HG02981 (cell line): ENCODE measurements at regions not wholly inside any gene's neighbourhood (a gene's known extent, or its start where the extent isn't known, plus 50 kb on each side); places are given as distances from the start of the nearest gene placed in this dataset.

ENCODE experiments used
- ATAC-seq: cut with Tn5 transposase; IDR thresholded peaks from one replicate; pipeline ENCODE4 v1.9.1; 2021; ENCODE audit warnings: mild to moderate bottlenecking, moderate library complexity; ENCODE audit not compliant: unreplicated experiment

DNA sequence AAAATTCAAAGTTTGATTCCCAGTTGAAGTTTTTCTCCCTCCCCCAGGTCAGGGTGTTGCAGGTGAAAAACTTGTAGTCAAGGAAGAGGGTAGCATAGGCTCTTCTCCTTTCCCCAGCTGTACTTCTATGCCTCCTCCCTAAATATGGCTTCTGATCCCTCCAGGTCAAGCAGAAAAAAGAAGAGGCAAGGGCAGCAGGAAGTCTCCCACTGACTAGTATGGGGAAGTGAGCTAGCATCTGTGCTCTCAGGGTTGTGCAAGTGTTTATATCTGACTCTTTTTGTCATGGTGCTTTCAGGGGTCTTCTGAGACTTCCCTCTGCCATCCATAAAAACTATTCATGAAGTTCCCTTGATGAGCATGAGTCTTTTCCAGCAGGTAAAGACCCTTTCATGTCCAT lies 76.0 kb downstream of the ATPSCKMT start:
- no peak for ATAC-seq

DNA sequence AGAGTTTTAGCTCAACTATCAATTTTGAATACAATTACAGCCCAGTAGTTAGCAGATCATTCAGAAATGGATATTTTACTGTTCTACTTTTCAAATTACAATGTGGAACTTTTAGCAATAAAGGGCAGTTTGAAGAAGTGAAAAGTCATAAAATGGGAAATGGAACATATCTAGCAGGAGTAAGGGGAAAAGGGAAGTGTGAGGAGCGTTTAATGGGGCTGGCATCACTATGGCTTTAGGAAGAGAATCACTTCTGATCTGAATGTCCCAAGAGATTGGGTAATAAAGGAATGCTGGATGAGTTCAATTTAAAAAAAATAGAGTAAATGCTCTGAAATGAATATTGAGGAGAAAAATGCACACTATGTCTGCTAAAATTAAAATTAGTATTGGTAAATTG lies 77.4 kb downstream of the ATPSCKMT start:
- no peak for ATAC-seq

DNA sequence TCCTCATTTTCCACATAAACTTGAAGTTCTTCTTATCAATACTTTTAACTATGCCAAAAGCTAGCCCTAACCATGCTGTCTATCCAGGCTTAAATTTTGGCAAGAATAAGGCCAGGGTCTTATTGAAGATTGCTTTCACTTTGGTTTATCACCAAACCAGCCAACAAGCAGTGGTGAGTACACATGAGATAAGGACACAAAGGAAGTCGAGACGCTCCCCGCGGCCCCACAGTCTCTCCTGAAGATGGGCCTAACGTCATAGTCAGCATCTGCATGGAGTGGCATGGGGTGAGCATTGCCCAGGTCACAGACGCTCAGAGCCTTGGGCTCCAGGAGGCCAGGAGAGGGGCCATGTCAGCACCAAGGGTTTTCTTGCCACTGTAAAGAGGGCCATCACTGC lies 80.3 kb downstream of the ATPSCKMT start:
- ATAC-seq: no peak

DNA sequence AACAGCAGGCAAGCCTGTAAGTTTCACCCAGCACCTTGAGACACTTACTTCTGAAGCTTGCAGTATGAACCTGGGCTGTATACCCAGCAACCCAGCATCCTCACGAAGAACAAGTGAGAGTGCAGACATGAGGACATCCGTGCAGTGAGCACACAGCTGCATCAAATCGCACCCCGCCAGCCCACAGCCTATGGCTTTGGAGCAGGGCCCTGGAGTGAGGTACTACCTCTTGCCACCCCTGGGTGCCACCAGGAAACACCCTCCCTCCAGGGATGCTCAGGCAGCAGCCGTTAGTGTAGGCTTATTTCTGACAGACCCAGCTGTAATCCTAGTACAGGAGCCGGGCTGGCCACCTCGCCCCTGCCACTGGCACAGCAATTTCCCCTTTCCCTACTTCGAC lies 81.4 kb downstream of the ATPSCKMT start:
- ATAC-seq: no peak

DNA sequence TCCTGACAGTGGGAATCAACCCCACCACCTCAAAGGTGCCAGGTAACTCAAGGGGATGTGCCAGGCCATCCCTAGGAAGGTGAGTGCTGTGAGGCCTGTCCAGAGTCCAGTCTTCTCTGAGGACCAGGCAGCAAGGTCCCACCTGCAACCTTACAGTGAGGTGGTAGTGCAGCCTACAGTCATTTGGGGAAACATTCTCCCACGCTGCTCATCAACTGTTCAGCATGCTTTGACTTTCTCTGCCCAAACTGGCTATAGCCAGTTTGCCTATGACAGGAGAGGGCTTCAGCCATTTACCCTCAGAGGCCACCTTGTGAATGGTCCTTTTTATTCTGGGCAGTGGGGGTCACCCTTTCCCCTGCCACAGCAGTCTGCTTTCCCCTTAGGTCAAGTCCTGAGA lies 81.9 kb downstream of the ATPSCKMT start:
- no peak for ATAC-seq

DNA sequence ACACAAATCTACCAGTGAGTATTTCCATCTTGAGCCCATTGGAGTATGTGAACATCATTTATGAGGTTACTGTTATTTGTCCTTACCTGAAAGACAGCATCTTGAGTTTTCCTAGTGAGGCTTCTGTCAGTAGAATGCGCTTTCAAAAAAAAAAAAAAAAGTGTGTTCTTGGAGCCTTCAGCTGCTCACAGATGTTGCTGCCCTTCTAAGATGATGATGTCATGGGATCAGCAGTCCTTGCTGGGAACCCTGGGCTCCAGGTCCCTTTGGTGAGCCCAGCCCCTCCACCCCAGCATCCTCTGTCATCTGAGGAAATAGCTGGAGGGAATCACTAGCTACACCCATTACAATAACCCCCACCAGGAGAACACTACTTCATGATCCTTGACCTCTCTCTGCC lies 83.3 kb downstream of the ATPSCKMT start:
- ATAC-seq: no peak

DNA sequence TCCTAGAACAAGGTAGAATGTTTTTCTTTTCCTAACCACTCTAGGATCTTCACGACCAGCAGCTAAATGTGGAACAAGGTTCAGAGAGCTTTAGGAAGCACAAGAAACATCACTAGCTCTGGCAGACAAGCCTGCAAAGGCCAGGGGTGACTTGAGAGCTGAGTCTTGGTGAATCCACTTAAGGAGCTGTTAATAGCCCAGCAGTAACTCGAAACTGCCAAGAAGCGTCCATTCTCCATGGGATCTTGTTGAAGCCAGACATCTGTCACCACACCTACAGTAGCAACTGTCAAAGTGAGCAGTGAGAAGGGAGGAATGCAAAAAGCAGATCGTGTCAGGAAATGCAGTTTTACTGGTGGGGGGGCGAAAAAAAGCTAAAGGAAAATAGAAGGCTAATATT lies 87.2 kb downstream of the ATPSCKMT start:
- no peak for ATAC-seq

DNA sequence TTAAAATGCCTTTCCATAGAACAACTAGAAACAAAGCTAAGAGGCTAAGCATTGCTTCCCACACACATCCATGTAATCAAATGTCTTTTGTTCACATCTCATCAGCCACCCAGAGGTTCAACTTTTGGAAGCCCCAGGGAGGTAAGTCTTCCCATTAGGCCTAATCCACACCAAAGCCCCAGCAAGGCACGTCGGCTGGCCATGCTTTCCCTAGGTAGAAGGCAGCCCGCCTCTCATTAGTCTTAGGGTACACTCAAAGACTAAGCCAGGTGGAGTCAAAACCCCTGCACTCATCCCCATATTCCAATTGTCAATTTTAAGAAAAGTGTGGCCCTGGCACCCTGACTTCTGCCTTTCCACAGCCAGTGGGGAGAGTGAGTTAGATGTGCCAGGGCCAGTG lies 87.9 kb downstream of the ATPSCKMT start:
- no peak for ATAC-seq

DNA sequence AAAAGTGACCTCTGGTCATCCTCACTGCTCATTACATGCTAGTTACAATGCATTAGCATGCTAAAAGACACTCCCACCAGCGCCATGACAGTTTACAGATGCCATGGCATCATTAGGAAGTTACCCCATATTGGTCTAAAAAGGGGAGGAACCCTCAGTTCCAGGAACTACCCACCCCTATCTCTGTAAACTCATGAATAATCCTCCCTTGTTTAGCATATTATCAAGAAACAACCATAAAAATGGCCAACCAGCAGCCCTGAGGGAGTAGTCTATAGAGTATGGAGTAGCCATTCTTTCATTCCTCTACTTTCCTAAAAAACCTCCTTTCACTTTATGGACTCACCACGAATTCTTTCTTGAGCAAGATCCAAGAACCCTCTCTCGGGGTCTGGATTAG lies 89.4 kb downstream of the ATPSCKMT start:
- ATAC-seq: no peak

DNA sequence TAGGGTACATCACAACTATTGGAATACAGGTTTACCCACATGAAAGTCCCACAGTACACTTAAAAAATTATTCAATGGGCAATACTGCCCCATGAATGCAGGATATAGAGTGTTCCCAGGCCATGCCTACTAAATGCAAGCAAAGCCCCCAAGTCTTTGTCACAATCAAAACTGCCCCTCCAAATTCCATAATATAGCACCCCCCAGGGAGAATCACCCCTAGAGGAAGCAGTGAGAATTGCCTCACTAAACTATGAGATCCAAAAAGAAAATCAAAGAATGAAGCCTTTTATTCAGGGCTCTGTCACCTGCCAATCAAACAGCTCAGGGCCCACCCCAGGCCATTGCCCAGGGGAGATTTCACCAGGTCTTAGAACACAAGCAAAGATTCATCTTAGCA lies 90.8 kb downstream of the ATPSCKMT start:
- no peak for ATAC-seq

DNA sequence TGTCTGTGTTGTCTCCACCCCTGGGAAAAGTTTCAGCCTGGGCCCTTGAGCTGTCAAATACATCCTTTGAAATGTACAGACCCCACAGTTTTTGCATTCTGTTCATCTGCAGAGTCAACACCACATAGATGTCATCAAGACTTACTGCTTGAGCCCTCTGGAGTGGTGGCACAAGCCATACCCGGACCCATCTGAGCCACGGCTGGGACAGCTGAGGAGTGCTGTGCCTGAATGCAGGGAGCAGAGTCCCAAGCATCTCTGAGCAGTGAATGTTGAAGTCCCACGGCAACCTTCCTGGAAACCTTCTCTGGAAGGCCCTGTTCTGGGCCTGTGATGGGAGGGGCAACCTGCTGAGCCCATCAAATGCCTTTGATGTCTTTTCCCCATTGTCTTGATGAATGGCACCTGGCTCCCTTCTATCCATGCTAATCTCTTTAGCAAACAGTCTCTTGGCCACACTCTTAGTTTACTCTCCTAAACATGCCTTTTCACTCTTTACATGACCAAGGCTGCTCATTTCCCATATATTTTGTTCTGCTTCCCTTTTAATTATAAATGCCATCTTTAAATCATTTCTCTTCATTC lies 92.5 kb downstream of the ATPSCKMT start:
- ATAC-seq: no peak

DNA sequence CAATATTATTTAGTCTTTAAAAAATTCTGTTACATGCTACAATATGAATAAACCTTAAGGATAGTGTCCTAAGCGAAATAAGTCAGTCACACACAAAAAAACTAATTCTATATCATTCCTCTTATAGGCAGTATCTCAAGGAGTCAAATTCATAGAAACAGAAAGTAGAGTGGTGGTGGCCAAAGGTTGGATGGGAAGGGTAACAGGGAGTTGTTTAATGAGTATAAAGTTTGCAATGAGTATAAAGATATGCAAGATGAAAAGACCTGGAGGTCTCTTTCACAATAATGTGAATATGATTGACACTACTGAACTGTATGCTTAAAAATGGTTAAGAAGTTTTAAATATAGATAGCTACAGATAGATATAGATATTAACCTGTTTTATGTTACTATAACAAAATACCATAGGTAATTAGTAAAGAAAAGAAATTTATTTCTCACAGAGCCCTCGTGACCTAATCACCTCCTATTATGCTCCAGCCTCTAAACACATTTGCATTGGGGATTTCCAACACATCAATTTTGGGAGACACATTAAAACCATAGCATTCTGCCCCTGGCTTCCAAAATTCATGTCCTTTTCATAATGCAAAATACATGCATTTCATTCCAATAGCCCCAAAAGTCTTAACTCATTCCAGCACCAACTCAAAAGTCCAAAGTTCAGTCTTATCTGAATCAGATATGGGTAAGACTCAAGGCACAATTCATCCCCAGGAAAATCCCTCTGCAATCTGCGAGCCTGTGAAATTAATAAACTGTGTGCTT lies 93.6 kb downstream of the ATPSCKMT start:
- ATAC-seq: no peak

DNA sequence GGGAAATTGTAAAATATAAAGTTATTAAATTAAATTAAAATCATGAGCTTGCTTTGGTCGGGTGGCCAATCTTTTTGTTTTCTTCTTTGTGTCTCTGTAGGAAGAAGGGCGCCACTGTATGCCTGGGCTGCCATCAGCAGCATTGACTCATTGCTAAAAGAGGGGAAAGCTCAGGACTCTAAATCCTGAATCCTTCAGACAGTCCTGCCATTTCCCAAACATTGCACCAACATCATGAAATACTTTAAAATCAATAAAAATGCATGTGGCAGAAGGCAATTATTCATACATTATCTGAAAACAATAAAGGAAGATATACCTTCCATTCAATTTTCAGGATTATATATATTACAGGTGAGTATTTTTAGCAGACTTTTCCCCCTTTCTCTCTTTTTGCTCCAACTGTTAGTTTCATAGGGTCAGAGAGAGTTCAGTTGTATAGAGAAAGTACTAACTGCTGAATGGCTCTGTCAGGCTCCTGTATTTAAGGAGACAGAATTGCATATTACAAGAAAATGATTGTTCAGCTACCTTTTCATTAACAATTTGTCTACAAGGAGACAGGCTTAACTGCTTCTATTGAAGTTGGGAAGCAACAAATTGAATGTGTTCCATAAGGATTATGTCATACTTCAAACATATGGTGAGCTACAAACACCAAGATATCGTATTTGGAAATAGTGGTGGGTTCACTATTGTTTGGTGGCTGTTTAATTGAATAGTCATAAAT lies 95.7 kb downstream of the ATPSCKMT start:
- no peak for ATAC-seq

DNA sequence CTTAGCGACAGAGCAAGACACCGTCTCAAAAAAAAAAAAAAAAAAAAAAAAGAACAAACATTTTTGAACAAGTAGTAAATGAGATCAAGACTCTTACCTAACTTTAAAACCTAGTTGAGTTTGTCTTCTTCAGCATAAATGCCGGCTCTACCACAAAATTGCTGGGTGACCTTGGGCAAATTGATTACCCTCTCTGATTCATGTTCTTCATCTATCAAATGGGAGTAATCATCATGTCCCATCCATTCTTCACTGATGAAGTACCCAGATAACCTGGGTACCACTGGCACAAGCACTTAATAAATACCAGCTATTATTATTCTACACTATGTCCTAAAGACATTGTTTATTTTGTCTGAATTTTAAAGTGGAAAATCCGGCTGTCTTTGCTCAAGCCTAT lies 96.3 kb downstream of the ATPSCKMT start:
- no peak for ATAC-seq

DNA sequence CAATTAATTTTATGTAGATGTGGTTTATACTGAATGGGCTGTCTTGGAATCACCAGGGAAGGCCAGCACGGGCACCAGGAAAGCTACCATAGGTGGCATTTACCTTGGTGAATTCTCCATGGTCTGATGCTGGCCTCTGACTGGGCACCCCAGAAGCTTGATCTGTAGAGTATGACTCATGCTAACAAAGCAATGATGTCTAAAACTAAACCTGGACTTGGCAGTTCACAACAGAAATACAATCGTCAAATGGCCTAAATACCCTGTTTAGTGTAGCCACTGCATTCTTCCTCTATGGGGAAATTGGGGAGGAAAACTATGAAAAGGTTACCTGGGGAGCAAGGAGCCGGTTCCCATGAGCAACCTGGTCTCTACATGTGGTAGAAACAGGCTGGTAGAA lies 98.0 kb downstream of the ATPSCKMT start:
- no peak for ATAC-seq

DNA sequence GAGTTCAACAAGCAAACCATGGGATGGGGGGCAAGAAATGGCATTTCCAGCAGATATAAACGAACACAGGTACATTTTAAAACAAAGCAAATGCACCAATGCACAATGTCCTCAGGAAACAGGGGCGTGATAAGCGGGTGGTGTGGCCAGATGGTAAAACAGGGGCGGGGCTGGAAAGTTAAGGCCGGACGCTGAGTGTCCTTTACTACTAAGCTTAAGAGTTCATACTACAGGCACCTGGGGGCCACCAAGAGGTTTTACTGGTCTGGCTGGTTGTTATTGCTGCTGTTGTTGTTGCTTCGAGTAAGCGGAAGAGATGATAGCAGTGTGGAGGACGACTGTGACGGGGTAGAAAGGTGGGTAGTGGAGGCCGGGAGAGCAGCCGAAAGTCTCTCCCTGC lies 99.8 kb downstream of the ATPSCKMT start:
- ATAC-seq: no peak

DNA sequence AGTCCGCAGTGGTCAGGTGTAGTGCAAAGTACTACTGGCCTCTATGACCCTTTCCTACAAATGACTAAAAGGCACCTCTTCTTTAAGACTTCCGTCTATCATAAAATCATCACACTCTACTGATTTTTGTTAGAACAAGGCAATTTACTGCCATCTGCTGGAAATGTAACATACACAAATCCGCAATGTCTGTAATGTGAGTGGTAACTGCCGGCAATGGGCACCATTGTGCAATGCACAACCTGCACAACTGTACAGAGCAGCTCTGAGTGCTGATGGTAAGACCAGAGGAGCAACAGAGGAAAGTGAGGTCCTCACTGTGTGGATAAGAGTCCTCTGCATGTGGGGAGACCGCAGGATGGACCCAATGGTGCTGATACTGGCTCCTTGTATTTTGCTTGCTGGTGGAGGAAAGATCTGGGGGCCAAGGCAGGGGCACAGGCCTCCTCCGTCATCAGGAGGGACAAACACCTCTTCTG lies 103.7 kb downstream of the ATPSCKMT start:
- no peak for ATAC-seq

DNA sequence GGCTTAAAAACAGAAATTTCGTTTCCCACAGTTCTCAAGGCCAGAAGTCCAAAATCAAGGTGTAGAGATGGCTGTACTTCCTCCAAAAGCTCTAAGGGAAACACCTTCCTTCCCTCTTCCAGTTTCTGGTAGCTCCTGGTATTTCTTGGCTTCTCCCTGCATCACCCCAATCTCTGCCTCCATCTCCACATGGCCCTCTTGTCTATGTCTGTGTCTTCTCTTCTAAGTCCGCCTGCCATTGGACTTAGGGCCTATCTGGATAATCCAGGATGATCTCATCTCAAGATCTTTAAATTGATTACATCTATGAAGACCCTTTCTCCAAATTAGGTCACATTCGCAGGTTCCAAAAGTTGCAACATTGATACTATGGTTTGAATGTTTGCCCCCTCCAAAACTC lies 105.6 kb downstream of the ATPSCKMT start:
- no peak for ATAC-seq

DNA sequence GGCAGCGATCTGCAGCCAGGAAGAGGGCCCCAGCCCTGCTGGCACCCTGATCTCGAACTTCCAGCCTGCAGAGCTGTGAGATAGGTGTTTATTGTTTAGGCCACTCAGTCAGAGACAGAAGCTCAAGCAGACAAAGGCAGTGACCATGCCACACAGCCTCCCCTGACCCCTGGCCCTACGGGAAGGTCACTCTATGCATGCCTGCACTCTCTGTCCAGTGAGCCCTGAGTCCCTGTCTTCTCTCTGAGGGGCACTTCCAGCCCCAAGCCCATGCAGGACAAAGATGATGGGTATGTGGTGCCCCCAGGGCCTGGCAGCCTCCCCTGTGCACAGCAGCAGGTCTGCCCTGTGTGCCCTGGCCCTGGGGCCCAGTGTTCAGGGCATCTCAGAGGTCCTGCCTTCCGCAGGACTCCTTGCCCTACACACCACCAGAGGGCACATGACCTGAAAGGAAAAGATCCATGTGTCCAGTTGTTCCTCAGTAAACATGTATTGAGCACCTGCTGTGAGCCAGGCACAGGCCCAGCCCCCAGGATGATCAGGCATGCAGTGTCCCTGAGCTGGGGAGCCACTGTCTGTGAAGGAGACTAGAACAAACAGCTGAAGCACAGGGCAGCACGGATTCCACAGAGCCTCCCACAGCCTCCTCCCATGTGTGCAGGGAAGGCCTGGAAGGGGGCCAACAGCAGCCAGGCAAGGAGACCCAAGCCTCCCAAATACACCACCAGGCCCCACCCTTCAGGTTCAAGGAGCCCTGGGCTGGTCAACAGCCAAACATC lies 109.3 kb downstream of the ATPSCKMT start:
- ATAC-seq: no peak

DNA sequence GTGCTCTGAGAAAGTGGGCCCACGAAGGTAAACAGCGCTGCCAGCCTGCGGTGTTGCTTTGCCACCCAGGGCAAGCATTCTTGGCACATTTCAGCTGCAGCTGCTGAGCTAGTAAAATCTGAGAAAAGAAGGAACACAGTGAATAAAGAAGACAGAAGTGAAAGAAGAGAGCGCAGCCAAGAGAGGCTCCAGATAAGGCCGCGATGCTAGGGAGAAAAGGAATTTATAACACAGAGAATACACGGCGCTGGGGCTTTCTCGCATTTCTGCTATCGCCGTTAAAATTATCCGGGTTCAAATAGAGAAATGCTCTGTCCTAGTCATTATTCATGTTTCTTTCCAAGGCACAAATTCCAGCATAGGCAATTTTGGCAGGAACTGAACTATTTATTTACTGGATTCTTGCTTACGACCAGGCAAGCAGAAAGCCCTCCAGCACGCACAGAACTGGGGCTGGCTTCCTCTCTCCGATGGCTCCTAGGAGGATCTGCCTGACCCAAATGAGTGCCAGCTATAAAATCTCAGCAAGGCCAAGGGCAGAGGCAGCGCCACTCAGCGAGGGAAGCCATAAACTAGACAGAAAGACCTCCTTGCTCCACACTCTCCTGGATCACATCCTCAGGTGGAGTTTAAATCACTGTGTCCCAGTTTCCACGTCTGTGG lies 111.2 kb downstream of the ATPSCKMT start:
- ATAC-seq: no peak

DNA sequence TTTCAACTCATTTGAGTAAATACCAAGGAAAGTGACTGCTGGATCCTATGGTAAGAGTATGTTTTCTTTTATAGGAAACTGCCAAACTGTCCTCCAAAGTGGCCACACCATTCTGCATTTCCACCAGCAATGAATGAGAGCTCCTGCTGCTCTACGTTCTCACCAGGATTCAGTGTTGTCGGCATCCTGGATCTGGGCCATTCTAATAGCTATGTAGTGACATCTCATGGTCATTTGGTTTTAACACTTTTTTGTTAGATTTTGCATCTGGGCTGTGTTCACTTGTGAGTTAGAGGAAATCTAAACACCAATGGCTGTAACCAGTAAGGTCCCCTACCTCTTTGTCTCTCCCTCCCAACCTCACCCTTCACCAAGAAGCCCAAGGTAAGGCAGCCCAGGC lies 115.9 kb downstream of the ATPSCKMT start:
- no peak for ATAC-seq
